Upper lobe of left lung (tissue), 4 donors: ENCODE measurements at regions not wholly inside any gene's neighbourhood (a gene's known extent, or its start where the extent isn't known, plus 50 kb on each side); places are given as distances from the start of the nearest gene placed in this dataset.

Experiments
- CTCF ChIP-seq, 6 experiments: fragments of 450-650 bp in 4 of 6; fragments of 200-600 bp in 2 of 6; sonication (generic) in 2 of 6; IDR thresholded peaks; one replicate each; pipeline ENCODE4 v1.5.1; 2016 to 2019; ENCODE audit warnings: antibody characterized with exemption in 6 of 6
- POLR2A ChIP-seq, 4 donors: fragments of 450-650 bp; IDR thresholded peaks; one replicate each; pipeline ENCODE4 v1.5.1; 2016 to 2017; ENCODE audit warnings: antibody characterized with exemption in 4 of 4, mild to moderate bottlenecking in 2 of 4

GRCh38 chr2:4408321-4408720, 704.9 kb downstream of the DCDC2C start:
- TF ChIP-seq CTCF (IDR thresholded peaks at IDR 0.05): no peak
- TF ChIP-seq POLR2A (IDR thresholded peaks at IDR 0.05): no peak
